HFF-Myc (cell line): ENCODE measurements at regions not wholly inside any gene's neighbourhood (a gene's known extent, or its start where the extent isn't known, plus 50 kb on each side); places are given as distances from the start of the nearest gene placed in this dataset.

Source experiments
- DNase-seq: peaks from one replicate; pipeline ENCODE4 v3.0.0-alpha.2; 2011; ENCODE audit warnings: low read depth; ENCODE audit errors: extremely low read depth
- H3K4me3 ChIP-seq: replicated peaks from 2 replicates; pipeline ENCODE4 v1.5.1; 2011; ENCODE audit warnings: low read depth, mild to moderate bottlenecking, control low read depth, low read length
- TF ChIP-seq, protein P1 (sequence below): IDR thresholded peaks from 2 replicates; pipeline ENCODE4 v1.5.1; 2012; ENCODE audit warnings: mild to moderate bottlenecking, low read depth, low read length, control low read depth; ENCODE audit errors: missing control alignments

DNA sequence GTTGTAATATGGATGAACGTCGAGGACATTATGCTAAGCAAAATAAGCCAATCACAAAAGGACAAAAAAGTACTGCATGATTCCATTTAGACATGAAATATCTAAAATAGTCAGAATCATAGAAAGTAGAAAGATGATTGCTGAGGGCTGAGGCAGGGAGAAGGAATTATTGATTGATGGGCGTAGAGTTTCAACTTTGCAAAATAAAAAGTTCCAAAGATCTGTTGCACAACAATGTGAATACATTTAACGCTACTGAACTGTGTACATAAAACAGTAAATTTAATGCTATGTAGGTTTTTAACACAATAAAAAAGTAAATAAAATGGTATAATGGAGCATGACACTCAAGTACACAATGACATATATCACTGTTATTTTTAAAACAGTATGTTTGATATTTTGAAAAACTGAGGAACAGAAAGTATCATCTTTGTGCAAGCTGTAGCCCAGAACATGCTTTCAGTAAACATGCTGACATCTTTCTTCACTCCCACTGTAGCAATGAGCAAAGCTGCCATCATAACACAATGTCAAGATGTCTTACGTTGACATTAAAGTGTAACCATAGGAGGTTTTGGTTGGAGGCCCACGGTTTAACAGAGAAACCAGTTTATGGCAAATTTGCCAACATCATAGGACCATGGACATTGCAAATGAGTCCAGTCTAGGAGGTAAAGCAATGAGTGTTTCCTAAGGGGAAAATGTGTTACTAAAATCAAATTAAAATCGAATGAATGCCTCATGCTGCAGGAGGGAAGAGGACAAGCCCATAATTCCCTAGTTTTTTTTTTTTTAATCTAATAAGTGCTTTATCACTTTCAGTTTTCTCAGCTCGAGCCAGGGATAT is 125.8 kb upstream of the SGCD start:
- no peak for DNase-seq
- TF ChIP-seq, protein P1, sequence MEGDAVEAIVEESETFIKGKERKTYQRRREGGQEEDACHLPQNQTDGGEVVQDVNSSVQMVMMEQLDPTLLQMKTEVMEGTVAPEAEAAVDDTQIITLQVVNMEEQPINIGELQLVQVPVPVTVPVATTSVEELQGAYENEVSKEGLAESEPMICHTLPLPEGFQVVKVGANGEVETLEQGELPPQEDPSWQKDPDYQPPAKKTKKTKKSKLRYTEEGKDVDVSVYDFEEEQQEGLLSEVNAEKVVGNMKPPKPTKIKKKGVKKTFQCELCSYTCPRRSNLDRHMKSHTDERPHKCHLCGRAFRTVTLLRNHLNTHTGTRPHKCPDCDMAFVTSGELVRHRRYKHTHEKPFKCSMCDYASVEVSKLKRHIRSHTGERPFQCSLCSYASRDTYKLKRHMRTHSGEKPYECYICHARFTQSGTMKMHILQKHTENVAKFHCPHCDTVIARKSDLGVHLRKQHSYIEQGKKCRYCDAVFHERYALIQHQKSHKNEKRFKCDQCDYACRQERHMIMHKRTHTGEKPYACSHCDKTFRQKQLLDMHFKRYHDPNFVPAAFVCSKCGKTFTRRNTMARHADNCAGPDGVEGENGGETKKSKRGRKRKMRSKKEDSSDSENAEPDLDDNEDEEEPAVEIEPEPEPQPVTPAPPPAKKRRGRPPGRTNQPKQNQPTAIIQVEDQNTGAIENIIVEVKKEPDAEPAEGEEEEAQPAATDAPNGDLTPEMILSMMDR = no peak
- H3K4me3 ChIP-seq = no peak overlapping the region

DNA sequence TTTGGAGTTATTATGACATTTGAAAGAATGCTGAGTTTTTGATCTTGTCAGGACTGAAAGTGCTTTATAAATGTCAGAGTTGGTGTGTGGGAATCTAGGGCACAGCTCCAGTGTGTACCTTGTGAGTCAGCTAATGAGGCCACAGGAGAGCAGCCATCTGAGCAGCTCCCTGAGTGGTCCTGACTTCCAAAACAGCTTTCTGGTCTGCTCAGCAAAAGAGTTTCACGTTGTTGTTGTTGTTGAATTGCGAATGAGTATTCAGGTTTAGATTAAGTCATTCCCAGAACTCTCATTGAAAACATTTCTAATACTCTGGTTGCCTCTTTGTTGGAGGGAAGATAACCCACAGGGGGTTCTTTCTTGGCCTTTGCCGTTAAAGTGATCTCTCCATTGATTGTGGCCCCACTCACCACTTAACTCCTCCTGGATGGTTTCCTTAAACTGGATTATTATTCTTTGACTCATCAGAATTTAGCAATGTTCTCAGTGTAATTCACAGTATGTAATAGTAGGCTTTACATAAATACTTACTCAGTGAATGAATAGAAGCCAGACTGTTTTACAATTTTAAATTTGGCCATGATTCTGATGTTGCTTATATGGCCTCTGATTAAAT is 125.1 kb upstream of the SGCD start:
- no peak for DNase-seq
- TF ChIP-seq, protein P1 = no peak
- H3K4me3 ChIP-seq = no peak overlapping the region

DNA sequence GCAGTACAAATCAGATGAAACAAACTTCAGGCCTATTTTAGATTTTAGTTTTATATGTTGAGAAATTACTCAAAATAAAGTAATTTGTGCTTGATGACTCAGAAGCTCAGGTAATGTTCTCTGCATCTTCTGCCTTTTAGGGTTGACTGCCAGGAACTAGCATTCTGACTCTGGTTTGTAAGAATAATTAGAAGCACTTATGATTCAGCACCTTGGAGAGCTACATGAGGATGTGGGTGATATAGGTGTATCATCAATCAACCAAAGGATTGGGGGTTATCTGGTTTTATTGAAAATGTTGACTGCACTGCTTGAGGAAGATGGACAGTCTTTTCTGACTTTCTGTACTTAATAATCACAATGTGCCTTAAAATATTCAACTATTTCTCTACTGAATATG is 118.7 kb upstream of the SGCD start:
- peak; percentile 9 for DNase-seq
- TF ChIP-seq, protein P1 = no peak

DNA sequence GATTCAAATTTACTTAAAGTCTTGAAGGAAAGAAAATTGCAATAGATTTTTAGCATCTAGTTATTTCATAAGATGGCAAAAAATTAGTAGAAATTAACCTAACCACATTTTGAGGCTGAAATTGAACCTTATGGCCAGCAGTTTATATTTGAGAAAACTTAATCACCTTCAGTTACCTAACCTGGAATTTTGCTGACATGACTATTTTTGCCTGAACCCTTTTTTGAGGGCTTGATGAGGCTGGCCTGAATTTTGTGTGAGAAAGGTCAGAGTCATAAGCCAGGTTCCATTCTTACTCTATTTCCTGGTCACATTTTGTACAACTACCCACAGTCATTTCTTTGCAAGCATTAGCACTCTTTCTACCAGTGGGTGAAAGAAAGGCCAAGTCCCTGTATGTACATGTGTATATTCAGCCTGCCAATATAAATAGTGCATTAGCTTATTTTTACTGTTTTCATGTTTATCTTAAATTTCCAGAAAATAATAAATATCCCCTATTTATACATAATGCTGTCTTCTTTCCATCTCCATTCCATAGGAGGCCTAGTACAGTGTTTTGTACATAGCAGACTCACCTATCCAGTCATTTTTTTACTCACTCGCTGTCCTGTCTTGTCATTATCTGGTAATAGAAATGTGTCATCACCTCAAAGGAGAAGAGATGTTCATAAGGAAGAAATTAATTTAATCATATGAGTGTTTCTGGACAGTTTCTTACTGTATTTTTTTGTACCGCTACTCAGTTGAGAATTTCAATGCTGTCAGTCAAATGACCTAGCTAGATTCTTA is 108.4 kb upstream of the SGCD start:
- no peak overlapping the region for H3K4me3 ChIP-seq
- TF ChIP-seq, protein P1 = no peak
- no peak for DNase-seq

More for the DNA sequence above, 118.7 kb upstream of the SGCD start:
- no peak overlapping the region for H3K4me3 ChIP-seq

DNA sequence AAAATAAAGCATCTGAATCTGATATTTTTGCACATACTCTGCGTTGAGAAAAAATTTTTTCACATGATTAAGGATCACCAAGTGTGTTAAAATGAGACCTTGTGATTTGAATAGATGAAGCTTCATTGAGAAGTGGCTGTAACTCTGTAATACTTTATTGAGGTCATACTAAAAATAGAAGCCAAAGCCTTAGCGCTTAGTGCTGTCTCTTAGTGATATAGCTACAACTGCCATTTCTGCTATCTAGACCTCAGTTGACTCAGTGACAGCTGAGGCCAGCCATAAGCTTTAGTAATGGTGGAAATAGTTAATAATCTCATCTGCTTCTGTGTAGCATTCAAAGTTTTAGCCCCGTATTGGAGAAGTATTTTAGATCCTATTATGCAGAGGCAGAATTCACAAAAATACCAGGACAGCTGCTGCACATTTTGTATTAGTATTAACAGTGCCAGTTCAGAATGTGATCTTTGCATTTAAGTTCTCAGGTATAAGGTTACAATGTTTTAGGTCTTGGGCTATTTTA is 107.4 kb upstream of the SGCD start:
- no peak for DNase-seq
- H3K4me3 ChIP-seq = no peak overlapping the region
- TF ChIP-seq, protein P1 = no peak

DNA sequence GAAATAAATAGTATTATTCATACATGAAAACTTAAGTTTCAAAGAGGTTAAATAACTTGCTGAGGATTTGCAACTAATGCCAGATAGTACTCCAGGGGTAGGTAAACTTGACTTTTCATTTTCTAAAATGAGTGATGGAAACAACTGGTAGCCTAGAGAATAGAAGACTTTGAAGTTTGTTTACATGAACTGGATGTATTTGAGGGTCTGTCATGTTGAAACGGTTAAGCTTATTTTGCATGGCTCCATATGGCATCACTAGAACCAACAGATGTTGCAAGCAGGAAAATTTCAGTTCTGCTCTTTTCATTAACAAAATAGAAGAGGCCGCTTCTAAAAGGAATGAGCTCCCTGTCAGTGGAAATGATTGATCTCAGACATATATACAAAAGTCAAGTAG is 105.1 kb upstream of the SGCD start:
- no peak for DNase-seq
- H3K4me3 ChIP-seq = no peak overlapping the region
- TF ChIP-seq, protein P1 = no peak
